AG09309 (cell line): ENCODE measurements at regions not wholly inside any gene's neighbourhood (a gene's known extent, or its start where the extent isn't known, plus 50 kb on each side); places are given as distances from the start of the nearest gene placed in this dataset.
"Not testable (repeated sequence)": the region's sequence is repeated elsewhere in the genome, so short reads cannot be mapped to it uniquely, and the experiment has no call there.

Experiments used
- DNase-seq: peaks from one replicate; pipeline ENCODE4 v3.0.0-alpha.2; 2010; ENCODE audit warnings: low read depth
- H3K4me3 ChIP-seq: 2 replicates; pipeline ENCODE4 v1.5.1; 2011; ENCODE audit warnings: mild to moderate bottlenecking, low read depth, low read length, moderate library complexity; ENCODE audit not compliant: control insufficient read depth
- TF ChIP-seq, protein P1 (sequence below): IDR thresholded peaks from 2 replicates; pipeline ENCODE4 v1.5.1; 2011; ENCODE audit warnings: mild to moderate bottlenecking, low read depth, low read length, inconsistent platforms; ENCODE audit not compliant: insufficient read depth, control insufficient read depth; ENCODE audit errors: missing control alignments

DNA sequence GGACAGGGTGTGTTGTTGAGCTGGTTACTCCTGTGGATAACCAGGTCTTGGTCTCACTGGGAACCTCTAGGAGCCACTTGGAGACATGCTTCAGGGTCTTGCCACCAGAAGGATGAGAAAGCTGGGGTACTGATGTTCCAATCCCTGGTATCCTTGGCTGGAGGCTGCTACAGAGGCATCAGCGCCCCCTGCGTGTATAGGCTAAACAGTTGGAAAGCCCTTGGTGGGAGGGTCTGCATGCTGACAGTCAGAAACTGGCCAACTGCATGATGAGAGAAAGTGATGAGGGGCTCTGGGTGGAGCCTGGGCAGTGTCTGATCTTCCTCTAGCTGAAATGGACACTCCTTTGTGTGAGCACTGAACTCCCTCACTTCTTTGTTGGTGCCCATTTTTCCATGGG is 536.9 kb downstream of the XYLT1 start:
- no peak overlapping the region for H3K4me3 ChIP-seq
- no peak for DNase-seq
- TF ChIP-seq, protein P1, sequence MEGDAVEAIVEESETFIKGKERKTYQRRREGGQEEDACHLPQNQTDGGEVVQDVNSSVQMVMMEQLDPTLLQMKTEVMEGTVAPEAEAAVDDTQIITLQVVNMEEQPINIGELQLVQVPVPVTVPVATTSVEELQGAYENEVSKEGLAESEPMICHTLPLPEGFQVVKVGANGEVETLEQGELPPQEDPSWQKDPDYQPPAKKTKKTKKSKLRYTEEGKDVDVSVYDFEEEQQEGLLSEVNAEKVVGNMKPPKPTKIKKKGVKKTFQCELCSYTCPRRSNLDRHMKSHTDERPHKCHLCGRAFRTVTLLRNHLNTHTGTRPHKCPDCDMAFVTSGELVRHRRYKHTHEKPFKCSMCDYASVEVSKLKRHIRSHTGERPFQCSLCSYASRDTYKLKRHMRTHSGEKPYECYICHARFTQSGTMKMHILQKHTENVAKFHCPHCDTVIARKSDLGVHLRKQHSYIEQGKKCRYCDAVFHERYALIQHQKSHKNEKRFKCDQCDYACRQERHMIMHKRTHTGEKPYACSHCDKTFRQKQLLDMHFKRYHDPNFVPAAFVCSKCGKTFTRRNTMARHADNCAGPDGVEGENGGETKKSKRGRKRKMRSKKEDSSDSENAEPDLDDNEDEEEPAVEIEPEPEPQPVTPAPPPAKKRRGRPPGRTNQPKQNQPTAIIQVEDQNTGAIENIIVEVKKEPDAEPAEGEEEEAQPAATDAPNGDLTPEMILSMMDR = no peak

- no peak overlapping the region for H3K4me3 ChIP-seq
- DNase-seq = no peak
- TF ChIP-seq, protein P1 = no peak
Observed at GRCh38 chr16:16934660-16935059, 536.1 kb downstream of the XYLT1 start.

DNA sequence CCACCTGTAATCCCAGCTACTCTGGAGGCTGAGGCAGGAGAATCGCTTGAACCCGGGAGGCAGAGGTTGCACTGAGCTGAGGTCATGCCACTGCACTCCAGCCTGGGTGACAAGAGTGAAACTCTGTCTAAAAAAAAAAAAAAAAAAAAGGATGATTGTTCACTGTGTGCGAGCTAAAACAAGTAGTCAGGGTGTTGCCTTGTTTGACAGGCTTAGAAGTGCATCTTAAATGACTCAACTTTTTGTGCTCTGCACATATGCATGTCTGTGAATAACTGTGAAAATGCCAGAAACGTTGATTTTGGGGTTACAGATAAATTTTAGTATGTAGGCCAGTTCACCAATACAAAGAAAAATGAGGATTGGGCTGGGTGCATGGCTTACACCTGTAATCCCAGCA is 534.9 kb downstream of the XYLT1 start:
- DNase-seq, H3K4me3 ChIP-seq: not testable (repeated sequence)

GRCh38 chr16:16937576-16937975 is 533.2 kb downstream of the XYLT1 start:
- no peak for DNase-seq
- H3K4me3 ChIP-seq = no peak overlapping the region
- TF ChIP-seq, protein P1 = no peak

DNA sequence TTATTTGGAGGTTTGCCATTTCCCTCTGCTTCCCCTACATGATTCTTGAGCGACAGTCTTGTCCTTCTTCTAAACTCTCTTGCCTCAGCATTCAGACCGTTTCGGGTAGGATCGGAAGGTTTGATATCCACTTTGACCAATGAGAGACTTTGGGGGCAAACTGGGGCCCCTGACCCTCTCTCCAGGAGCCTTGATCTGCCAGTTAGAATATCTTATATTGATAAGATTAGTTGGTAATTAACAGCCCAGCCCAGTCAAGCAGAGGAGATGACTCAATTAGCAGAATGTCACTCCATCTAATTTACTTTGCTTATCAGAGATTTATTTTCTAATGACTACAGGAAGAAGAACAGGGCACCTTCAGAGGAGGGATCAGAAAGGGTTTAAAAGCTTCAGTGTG is 532.8 kb downstream of the XYLT1 start:
- no peak for DNase-seq
- H3K4me3 ChIP-seq = no peak overlapping the region
- TF ChIP-seq, protein P1 = no peak

DNA sequence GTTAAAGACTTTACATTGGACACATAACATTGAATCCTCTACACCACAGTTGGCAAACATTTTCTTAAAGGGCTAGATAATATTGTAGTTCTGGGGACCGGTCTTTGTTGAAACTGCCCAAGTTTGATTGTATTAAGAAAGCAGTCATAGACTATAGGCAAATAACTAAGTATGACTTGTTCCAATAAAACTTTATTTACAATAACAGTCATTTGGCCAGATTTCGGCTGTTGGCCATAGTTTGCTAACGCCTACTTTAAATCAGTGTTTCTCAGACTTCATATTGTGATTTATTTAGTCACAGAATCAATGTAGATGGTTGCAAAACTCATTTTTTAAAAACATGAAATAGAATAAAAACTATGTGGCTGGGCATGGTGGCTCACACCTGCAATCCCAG is 531.8 kb downstream of the XYLT1 start:
- TF ChIP-seq, protein P1 = no peak
- DNase-seq = no peak
- H3K4me3 ChIP-seq = no peak overlapping the region

GRCh38 chr16:16940351-16940750 is 530.4 kb downstream of the XYLT1 start:
- no peak for DNase-seq
- TF ChIP-seq, protein P1 = no peak
- H3K4me3 ChIP-seq = no peak overlapping the region

DNA sequence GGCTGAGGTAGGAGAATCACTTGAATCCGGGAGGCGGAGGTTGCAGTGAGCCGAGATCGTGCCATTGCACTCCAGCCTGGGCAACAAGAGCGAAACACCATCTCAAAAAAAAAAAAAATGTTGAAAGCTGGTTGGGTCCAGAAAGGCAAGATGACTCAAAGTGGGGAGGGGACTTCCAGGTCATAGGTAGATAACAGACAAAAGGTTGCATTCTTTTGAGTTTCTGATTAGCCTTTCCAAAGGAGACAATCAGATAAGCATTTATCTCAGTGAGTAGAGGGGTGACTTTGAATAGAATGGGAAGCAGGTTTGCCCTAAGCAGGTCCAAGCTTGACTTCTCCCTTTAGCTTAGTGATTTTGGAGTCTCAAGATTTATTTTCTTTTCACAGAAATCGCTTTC is 527.9 kb downstream of the XYLT1 start:
- DNase-seq, H3K4me3 ChIP-seq: not testable (repeated sequence)
